PC-3 (cell line): ENCODE measurements at regions not wholly inside any gene's neighbourhood (a gene's known extent, or its start where the extent isn't known, plus 50 kb on each side); places are given as distances from the start of the nearest gene placed in this dataset.

Experiments
- ATAC-seq: fragments of 200-7000 bp; cut with Tn5 transposase; 2 replicates; pipeline ENCODE4 v1.9.1; 2020; ENCODE audit warnings: mild to moderate bottlenecking, moderate library complexity
- BruUV-seq: library from RNA; stranded (reverse); fragments of 400-500 nt; replicated peaks from 2 replicates; lab custom pipeline; 2021; lab: Mats Ljungman, UMichigan
- CTCF ChIA-PET: fragments of 300-600 bp; sonication (Branson Sonifier 250); formaldehyde crosslinking; loops from one replicate; lab custom pipeline; 2022; ENCODE audit warnings: antibody characterized with exemption; lab: Charles Lee
- POLR2A ChIA-PET: fragments of 300-600 bp; sonication (Branson Sonifier 250); formaldehyde crosslinking; loops from one replicate; lab custom pipeline; 2022; ENCODE audit warnings: antibody characterized with exemption; ENCODE audit not compliant: unreplicated experiment; lab: Charles Lee
- DNase-seq: peaks from one replicate; pipeline ENCODE4 v3.0.0-alpha.2; 2015
- H2AFZ ChIP-seq: fragments of 300-600 bp; sonication (generic); 2 replicates; pipeline ENCODE4 v1.6.0; 2016; ENCODE audit warnings: antibody characterized with exemption, low read length
- H3F3A ChIP-seq: fragments of 300-600 bp; sonication (generic); one replicate; pipeline ENCODE4 v1.6.0; 2017; ENCODE audit warnings: antibody characterized with exemption, low read length, control low read depth, mild to moderate bottlenecking; ENCODE audit not compliant: unreplicated experiment
- H3K27ac ChIP-seq: fragments of 300-600 bp; sonication (generic); 2 replicates; pipeline ENCODE4 v1.5.1; 2016; ENCODE audit warnings: mild to moderate bottlenecking, low read length
- H3K27me3 ChIP-seq: fragments of 300-600 bp; sonication (generic); 2 replicates; pipeline ENCODE4 v1.6.1; 2016; ENCODE audit warnings: low read length, mixed read lengths
- H3K36me3 ChIP-seq: fragments of 300-600 bp; sonication (generic); 2 replicates; pipeline ENCODE4 v1.6.1; 2016; ENCODE audit warnings: low read depth, mixed run types, low read length, mixed read lengths
- H3K4me1 ChIP-seq: fragments of 300-600 bp; sonication (generic); 2 replicates; pipeline ENCODE4 v1.5.1; 2016; ENCODE audit warnings: low read length; ENCODE audit not compliant: insufficient read depth
- H3K4me2 ChIP-seq: fragments of 300-600 bp; sonication (generic); 2 replicates; pipeline ENCODE4 v1.6.0; 2016; ENCODE audit warnings: low read length
- H3K4me3 ChIP-seq: fragments of 300-600 bp; sonication (generic); 2 replicates; pipeline ENCODE4 v1.5.1; 2016; ENCODE audit warnings: mild to moderate bottlenecking, low read length, mixed read lengths
- H3K79me2 ChIP-seq: fragments of 300-600 bp; sonication (generic); 2 replicates; pipeline ENCODE4 v1.6.1; 2017; ENCODE audit warnings: low read length, mixed read lengths
- H3K9ac ChIP-seq: fragments of 300-600 bp; sonication (generic); 2 replicates; pipeline ENCODE4 v1.6.0; 2016; ENCODE audit warnings: mild to moderate bottlenecking, low read length
- H3K9me2 ChIP-seq: fragments of 300-600 bp; sonication (generic); replicated peaks from 2 replicates; pipeline ENCODE4 v1.6.1; 2016; ENCODE audit warnings: mixed run types, low read length, mixed read lengths
- H3K9me3 ChIP-seq: fragments of 300-600 bp; sonication (generic); 2 replicates; pipeline ENCODE4 v1.6.1; 2016; ENCODE audit warnings: low read length, mixed read lengths
- H4K20me1 ChIP-seq: fragments of 300-600 bp; sonication (generic); 2 replicates; pipeline ENCODE4 v1.6.1; 2016; ENCODE audit warnings: low read length, mixed read lengths
- EZH2 ChIP-seq: fragments of 300-600 bp; sonication (generic); IDR thresholded peaks from one replicate; pipeline ENCODE4 v1.6.1; 2017; ENCODE audit warnings: antibody characterized with exemption, mild to moderate bottlenecking, low read length; ENCODE audit not compliant: unreplicated experiment
- EZH2phosphoT487 ChIP-seq: fragments of 300-600 bp; sonication (generic); IDR thresholded peaks from 2 replicates; pipeline ENCODE4 v1.6.1; 2018; ENCODE audit warnings: mild to moderate bottlenecking, antibody characterized with exemption, low read length, borderline replicate concordance
- intact Hi-C: fragments of 100-400 bp; cut with micrococcal nuclease; formaldehyde crosslinking; loops from 2 replicates; pipeline ENCODE4 v1.9.0; 2023
- TF ChIP-seq, protein P1 (sequence below): fragments of 300-600 bp; sonication (generic); conservative IDR thresholded peaks from 2 replicates; pipeline ENCODE4 v1.5.1; 2017; ENCODE audit warnings: antibody characterized with exemption, low read depth, mild to moderate bottlenecking, low read length

- POLR2A ChIA-PET = no interaction called here
- no peaks in the 10 kb centered on the region for H3K36me3 ChIP-seq
- H3K9me3 ChIP-seq = no peaks in the 10 kb centered on the region
- intact Hi-C loops = no loop called here
- H2AFZ ChIP-seq = no peak overlapping the region
- no TSS peak for BruUV-seq
- H3K27me3 ChIP-seq = no peaks in the 10 kb centered on the region
- H3K9ac ChIP-seq = no peak overlapping the region
- H3K27ac ChIP-seq = no peak overlapping the region
- CTCF ChIA-PET = no interaction called here
- no peaks in the 10 kb centered on the region for H4K20me1 ChIP-seq
- no peaks in the 10 kb centered on the region for H3F3A ChIP-seq
- no peak for DNase-seq
- TF ChIP-seq EZH2 (no peak), EZH2phosphoT487 (no peak)
- TF ChIP-seq, protein P1, sequence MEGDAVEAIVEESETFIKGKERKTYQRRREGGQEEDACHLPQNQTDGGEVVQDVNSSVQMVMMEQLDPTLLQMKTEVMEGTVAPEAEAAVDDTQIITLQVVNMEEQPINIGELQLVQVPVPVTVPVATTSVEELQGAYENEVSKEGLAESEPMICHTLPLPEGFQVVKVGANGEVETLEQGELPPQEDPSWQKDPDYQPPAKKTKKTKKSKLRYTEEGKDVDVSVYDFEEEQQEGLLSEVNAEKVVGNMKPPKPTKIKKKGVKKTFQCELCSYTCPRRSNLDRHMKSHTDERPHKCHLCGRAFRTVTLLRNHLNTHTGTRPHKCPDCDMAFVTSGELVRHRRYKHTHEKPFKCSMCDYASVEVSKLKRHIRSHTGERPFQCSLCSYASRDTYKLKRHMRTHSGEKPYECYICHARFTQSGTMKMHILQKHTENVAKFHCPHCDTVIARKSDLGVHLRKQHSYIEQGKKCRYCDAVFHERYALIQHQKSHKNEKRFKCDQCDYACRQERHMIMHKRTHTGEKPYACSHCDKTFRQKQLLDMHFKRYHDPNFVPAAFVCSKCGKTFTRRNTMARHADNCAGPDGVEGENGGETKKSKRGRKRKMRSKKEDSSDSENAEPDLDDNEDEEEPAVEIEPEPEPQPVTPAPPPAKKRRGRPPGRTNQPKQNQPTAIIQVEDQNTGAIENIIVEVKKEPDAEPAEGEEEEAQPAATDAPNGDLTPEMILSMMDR = no peak
- no peak overlapping the region for H3K4me2 ChIP-seq
- no peak overlapping the region for H3K4me3 ChIP-seq
- no peaks in the 10 kb centered on the region for H3K79me2 ChIP-seq
- no peaks in the 10 kb centered on the region for H3K9me2 ChIP-seq
- ATAC-seq = no peak
- peaks cover 9% of the 10 kb centered on the region for H3K4me1 ChIP-seq
These were observed 114.8 kb downstream of the RERGL start for GRCh38 chr12:17975239-17975638.

- BruUV-seq = no TSS peak
- H3K4me3 ChIP-seq = no peak overlapping the region
- no peak overlapping the region for H3K4me2 ChIP-seq
- no peaks in the 10 kb centered on the region for H3K36me3 ChIP-seq
- no peaks in the 10 kb centered on the region for H3F3A ChIP-seq
- intact Hi-C loops = no loop called here
- peak; percentile 77 for ATAC-seq
- TF ChIP-seq EZH2phosphoT487 (no peak), EZH2 (no peak)
- TF ChIP-seq, protein P1 = no peak
- H2AFZ ChIP-seq = no peak overlapping the region
- no peaks in the 10 kb centered on the region for H3K9me2 ChIP-seq
- ChIA-PET POLR2A (no interaction called here), CTCF (no interaction called here)
- H3K9ac ChIP-seq = no peak overlapping the region
- H3K27ac ChIP-seq = 0 out of 2 replicates have a peak overlapping the region, but pooled peaks have one; percentile 32
- DNase-seq = peak; percentile 55
- H3K9me3 ChIP-seq = no peaks in the 10 kb centered on the region
- no peaks in the 10 kb centered on the region for H3K27me3 ChIP-seq
- H3K4me1 ChIP-seq = peaks cover 9% of the 10 kb centered on the region
- H3K79me2 ChIP-seq = no peaks in the 10 kb centered on the region
- no peaks in the 10 kb centered on the region for H4K20me1 ChIP-seq
These were observed 118.1 kb downstream of the RERGL start for GRCh38 chr12:17971850-17972249.

DNA sequence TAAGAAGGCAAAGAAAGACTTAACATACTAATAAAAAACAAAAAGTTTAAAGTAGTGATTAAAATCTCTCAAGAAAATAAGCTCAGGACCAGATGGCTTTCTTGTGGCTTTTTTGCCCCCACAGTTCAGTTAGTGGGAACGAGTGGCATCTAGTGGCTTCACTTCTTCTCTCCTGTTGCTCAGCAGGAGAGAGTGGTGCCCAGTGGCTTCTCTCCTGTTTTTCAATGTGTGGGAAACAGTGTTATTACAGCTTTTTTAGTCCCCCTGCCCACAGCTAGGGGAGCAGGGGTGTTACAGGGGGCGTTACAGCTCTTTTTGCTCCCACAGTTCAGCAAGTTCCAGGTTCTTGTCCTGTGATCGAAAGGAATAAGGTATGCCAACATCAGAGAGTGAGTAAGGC, 135.2 kb downstream of the RERGL start:
- Histone ChIP-seq H3K9me2 (no peaks in the 10 kb centered on the region), H3K9ac (no peak overlapping the region), H4K20me1 (no peaks in the 10 kb centered on the region), H3K36me3 (no peaks in the 10 kb centered on the region), H3K27ac (no peak overlapping the region), H3K79me2 (no peaks in the 10 kb centered on the region), H3F3A (no peaks in the 10 kb centered on the region), H3K4me2 (no peak overlapping the region), H2AFZ (0 out of 2 replicates have a peak overlapping the region, but pooled peaks have one; percentile 42), H3K9me3 (no peaks in the 10 kb centered on the region), H3K4me1 (no peaks in the 10 kb centered on the region), H3K4me3 (no peak overlapping the region), H3K27me3 (no peaks in the 10 kb centered on the region)
- DNase-seq (peak; percentile 35), ATAC-seq (peak; percentile 63)
- ChIA-PET POLR2A (interaction anchor here (0.6 to 0.7 kb wide), 2 partner anchors 180 to 366 kb away, joined by 3 to 4 read pairs; no protein-coding TSS in a partner anchor), CTCF (no interaction called here)
- TF ChIP-seq, protein P1 = peak; percentile 46
- no peak for TF ChIP-seq EZH2
- no peak for TF ChIP-seq EZH2phosphoT487
- no TSS peak for BruUV-seq
- intact Hi-C loops = no loop called here
